NCI-H146 treated with DMSO at 0.1 percent for 48 hours (cell line): ENCODE measurements at regions not wholly inside any gene's neighbourhood (a gene's known extent, or its start where the extent isn't known, plus 50 kb on each side); places are given as distances from the start of the nearest gene placed in this dataset.
"Not testable (repeated sequence)": the region's sequence is repeated elsewhere in the genome, so short reads cannot be mapped to it uniquely, and the experiment has no call there.

Experiments used
- DNase-seq: peaks from one replicate; lab custom pipeline; 2025; ENCODE audit not compliant: unreplicated experiment; lab: John Stamatoyannopoulos, UW

GRCh38 chr2:43149482-43150107 is 76.8 kb downstream of the ZFP36L2 start:
- no peak for DNase-seq

- DNase-seq: no peak
Measured at GRCh38 chr2:43146083-43146482, 80.3 kb downstream of the ZFP36L2 start.

GRCh38 chr2:43144263-43144662 is 82.1 kb downstream of the ZFP36L2 start:
- DNase-seq: no peak

DNA sequence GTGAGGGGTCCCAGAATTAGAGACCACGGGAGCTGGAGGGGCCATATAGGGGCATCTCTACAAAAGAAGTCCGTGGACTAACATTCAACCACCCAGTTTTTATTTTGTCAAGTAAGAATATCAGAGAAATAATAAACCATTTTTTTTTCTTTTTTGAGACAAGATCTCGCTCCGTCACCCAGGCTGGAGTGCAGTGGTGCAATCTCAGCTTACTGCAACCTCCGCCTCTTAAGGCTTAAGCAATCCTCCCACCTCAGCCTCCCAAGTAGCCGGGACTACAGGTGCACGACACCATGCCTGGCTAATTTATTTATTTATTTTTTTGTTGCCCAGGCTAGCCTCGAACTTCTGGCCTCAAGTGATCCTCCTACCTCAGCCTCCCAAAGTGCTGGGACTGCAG is 82.7 kb downstream of the ZFP36L2 start:
- no peak for DNase-seq

DNA sequence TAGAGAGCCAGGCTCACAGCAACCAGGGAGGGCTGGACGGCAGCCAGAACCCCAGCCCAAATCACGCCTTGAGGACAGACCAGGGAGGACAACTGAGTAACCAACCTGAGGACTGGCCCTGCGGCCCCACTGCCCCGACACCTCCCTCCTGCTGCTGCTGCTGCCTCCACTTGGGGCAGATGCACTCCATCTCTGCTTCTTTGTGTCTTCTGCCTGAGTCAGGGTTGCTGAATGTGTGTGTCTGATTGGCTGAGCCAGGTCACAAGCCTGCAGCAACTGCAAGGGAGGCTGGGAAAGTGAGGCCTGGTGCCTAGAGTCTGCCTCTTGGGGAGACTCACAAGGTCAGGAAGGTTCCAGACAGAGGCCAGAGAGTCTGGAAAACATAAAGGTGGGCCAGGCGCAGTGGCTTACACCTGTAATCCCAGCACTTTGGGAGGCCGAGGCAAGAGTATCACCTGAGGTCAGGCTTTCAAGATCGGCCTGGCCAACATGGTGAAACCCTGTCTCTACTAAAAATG is 83.4 kb downstream of the ZFP36L2 start:
- no peak for DNase-seq

DNA sequence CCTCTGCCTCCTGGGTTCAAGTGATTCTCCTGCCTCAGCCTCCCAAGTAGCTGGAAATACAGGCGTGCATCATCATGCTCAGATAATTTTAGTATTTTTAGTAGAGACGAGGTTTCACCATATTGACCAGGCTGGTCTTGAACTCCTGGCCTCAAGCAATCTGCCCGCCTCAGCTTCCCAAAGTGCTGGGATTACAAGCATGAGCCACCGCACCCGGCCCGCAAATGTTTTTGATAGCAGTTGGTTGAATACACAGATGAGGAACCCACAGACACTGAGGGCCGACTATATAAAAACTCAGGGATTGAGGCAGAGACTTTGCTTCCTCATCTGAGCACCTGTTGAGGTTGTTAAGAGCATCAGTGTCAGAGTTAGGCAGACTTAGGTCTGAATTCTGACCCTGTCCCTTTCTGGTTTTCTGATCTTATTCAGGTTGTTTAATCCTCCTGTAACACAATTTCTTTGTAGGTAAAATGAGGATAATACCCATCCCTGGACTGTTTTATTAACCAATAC is 84.7 kb downstream of the ZFP36L2 start:
- DNase-seq: not testable (repeated sequence)

GRCh38 chr2:43139996-43140621 is 86.3 kb downstream of the ZFP36L2 start:
- DNase-seq: no peak

- no peak for DNase-seq
Measured at GRCh38 chr2:43139501-43139900, 86.9 kb downstream of the ZFP36L2 start.

- DNase-seq: no peak
Measured at GRCh38 chr2:43138441-43138840, 88.0 kb downstream of the ZFP36L2 start.

- no peak for DNase-seq
Measured at GRCh38 chr2:43136876-43137275, 89.5 kb downstream of the ZFP36L2 start.

DNA sequence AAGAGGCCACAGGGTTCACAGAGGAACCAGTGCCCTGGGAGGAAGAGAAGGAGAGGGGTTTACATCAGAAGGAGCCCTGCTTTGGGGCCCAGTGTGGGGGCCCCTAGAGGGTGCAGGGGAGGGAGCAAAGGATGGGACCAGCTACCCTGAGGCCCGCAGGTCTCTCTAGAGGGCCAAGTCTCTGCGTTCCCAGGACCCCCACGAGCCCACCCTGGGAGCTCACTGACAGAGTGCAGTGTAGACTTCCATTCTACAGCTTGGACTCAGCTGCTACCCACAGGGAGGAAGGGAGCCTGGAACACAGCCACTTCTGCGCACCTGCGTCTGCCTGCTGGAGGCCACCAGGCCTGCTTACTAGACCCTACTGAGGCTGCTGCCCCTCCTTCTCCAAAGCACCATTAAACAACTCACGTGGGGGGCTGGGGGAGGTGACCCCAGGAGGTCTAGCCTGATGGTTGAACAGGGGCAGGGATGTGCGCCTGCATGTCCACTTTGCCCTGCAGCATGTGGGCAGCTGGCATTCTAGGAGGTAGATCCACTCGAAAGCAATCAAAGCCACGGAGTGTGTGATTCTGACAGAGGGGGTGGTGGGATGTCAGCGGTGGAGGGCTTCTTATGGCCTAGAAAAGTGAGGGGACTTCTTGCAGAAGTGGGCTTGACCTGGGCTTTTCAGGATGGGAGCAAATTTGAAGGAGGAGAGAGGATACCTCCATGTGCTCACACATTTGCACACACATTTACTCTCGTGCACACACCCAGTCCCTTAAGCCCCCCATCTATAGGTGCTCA is 90.2 kb downstream of the ZFP36L2 start:
- DNase-seq: no peak

- no peak for DNase-seq
Measured at GRCh38 chr2:43135583-43135982, 90.8 kb downstream of the ZFP36L2 start.

GRCh38 chr2:43134571-43134889 is 91.9 kb downstream of the ZFP36L2 start:
- DNase-seq: no peak

DNA sequence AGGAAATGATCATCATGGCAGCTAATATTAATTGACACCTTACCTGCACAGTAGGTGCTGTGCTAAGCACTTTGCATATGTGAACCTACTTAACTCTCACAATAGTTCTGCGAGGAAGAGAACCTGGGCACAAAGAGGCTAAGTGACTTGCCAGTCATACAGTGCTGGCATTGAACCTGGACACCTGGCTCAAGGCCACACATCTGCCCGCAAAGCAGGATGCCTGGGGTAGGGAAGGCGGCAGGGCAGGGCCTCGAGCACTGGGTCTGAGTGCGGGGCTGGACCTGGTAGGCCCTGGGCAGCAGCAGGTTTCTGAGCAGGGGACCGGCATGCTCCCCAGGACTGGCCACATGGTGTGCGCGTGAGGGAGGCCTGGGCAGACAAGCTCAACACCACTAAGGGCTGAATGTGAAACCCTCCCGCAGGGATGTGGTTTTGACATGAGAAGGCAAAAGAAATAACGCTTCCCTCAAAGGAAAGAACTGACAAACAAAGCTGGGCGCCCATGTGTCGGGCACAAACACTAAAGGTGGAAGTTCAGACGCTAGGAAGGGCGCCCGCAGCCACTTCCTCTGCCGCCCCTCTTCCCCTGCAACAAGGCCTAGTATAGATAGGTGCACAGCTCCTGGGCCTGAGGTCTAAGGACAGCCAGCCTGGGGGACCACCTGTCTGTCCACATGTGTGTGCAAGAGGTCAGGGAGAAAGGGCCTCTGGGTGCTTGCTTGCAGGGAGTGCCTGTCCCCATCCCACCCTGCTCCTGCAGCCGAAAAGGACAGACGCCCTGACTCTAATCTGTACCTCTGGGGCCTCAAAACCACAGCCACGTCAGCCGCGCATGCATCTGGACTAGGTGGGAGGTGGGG is 92.5 kb downstream of the ZFP36L2 start:
- DNase-seq: no peak

DNA sequence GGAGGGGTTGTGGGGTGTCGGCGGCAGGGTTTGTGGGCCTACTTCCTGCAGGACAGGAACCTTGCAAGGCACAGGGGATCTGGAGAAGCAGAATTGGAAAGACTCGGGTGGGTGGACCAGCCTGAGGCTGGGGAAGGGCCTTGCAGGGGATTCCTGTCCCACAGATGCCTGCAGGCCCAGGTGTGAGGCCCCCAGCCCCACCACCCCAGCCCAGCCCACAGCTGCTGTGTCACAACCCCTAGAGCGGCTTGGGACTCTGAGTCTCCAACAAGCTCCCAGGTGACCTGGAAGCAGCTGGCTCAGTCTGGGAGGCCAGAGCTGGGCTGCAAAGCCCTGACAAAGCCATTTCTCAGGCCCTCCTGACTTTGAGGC is 93.1 kb downstream of the ZFP36L2 start:
- DNase-seq: no peak

DNA sequence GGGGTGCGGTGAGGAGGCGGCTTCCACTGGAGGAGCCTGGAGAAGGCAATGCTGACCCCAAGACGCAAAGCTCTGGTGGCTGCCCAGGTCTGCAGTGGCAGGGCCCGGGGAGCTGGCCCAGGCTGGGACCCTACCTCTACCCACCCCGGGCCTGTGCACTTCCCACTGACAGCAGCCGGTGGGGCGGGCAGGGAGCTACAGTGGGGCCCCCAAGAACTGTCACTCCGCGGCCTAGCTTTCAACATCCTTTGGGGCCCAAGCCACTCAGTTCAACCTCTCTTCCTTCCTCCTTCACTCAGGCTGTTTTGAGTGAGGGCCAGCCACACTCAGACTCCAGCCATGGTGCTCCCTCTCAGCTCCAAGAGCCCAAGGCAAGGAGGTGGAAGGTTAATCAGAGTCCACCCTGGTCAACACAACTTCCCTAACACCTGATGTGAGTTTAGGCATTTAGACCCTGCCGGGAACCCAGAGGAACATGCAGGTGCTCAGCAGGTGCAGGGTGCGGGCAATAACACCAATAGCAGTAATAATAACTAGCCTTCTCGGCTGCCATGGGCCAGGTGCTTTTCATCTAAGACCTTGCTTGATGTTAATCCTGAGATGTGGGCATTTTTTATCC is 93.6 kb downstream of the ZFP36L2 start:
- no peak for DNase-seq

GRCh38 chr2:43131890-43132682 is 94.3 kb downstream of the ZFP36L2 start:
- no peak for DNase-seq

DNA sequence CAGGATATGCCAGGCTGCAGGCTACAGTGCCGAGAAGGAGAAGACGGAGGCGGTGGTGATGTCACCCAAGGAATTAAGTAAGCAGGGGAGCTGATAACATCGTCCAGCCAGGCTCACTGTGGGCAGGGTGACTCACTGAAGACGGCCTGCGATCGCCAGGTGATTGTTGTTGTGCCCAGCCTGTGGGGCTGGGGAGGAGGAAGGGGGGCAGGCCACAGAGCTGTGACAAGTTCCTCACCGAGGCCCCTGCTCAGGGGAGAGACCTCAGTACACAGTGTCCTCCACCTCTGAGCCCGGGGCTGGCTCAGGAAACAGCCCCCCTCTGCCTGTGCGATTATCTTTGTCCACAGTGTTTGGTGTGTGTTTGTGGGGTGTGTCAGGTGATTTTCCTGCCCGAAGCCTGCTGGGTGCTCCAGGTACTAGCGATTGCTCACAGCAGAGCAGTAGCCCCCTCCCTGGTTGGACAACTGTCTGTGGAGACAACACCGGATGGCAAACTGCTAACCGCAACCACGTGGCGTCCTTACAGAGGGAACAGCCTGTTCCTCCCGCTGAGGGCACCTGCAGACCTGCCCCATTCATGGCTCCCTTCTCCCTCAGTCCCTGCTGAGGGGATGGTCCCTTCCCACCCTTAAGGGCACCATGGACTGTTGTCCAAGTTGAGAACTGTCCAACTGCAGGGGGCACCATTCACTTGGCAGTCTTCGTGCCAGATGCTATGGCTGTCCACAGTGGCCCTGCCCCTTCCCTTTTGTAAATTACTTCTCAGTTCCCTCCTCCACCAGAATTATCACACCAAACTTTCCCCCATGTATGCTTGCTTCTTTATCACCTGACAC is 95.1 kb downstream of the ZFP36L2 start:
- DNase-seq: peak; percentile 51

DNA sequence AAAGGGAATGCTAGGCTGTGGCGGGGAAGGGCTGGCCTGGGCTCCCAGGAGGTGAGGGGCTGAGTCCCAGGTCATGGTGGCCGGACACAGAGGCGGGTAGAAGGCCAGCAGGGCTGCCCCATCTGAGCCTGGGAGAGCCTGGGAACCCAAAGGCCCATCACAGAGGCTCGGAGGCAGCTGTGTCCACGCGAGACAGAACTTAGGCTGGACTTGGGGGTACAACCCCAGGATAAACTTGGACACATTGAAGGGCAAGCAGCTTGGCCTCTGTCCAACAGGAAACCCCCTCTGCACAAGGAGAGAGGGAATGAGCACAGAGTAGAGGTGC is 95.9 kb downstream of the ZFP36L2 start:
- DNase-seq: no peak
